NCI-H1048 (cell line): ENCODE measurements at regions not wholly inside any gene's neighbourhood (a gene's known extent, or its start where the extent isn't known, plus 50 kb on each side); places are given as distances from the start of the nearest gene placed in this dataset.

Experiments
- DNase-seq: peaks from one replicate; lab custom pipeline; 2025; lab: John Stamatoyannopoulos, UW

DNA sequence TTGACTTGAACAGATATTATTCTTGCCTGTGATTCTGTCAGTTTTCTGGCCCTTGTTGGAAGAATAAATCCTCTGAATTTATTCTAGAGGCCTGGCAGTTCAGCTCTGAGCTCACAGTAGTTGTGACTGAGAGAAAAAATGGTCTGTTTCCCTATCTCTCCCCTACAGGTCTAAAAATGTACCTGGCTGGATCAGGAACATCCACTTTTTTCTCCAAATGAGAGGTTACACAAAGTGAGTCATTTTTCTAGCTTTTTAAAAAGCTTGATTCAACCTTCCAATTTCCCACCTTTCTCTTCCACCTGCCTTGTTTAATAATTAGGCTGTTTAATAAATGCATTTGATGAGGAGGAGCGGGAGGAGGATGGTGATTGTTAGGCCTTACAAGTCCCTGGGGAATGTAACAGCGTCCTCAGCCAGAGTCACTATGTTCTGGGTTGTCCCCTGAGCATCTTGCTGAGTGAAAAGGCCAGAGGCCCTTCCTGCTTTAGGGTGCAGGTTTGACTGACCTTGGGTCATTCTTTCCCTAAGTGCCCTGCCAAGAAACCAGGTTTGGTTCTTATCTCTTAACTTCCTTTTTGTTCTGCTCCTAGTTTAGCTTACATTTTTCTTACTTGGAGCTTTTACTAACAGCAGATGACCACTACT, 91.7 kb upstream of the FUT8 start:
- DNase-seq = no peak

DNA sequence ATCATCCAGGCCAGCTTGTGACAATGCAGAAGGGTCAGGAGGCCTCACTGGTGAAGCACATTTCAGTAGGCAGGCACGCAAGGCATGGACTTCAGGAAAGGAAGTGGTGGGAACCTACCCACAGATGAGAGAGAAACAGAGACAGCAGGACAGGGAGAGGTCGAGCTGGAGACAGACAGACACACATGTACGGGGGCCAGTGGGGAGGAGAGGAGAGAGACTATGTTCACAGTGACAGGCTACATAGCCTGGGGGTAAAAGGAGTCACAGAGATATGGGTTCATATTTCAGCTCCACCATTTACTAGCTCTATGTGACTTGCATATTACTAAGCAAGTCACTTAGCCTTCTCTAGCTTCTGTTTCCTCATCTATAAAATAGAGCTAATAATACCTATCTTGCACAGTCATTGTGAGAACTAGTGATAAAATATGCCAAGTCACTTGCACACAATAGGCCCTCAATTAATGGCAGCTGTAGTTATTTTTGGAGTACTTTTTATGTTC, 91.1 kb upstream of the FUT8 start:
- no peak for DNase-seq

GRCh38 chr14:65329481-65329880, 83.0 kb upstream of the FUT8 start:
- DNase-seq = no peak

- DNase-seq = no peak
These were observed 82.6 kb upstream of the FUT8 start for GRCh38 chr14:65329911-65330310.

GRCh38 chr14:65330416-65330815, 82.1 kb upstream of the FUT8 start:
- DNase-seq = no peak

DNA sequence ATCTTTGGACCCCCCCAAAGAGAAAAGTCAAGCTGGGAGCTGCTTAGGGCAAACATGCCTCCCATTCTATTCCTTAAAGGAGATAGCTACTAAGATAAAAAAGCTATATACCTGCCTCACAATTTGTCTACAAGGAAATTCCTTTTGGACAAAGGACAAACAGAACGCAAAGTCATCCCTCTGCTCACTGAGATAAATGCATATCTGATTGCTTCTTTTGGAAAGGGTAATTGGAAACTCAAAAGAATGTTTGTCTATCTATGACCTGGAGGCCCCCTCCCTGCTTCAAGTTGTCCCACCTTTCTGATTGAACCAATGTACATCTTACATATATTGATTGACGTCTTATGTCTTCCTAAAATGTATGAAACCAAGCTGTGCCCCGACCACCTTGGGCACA, 80.9 kb upstream of the FUT8 start:
- DNase-seq = no peak

- no peak for DNase-seq
These were observed 80.2 kb upstream of the FUT8 start for GRCh38 chr14:65332141-65332871.

DNA sequence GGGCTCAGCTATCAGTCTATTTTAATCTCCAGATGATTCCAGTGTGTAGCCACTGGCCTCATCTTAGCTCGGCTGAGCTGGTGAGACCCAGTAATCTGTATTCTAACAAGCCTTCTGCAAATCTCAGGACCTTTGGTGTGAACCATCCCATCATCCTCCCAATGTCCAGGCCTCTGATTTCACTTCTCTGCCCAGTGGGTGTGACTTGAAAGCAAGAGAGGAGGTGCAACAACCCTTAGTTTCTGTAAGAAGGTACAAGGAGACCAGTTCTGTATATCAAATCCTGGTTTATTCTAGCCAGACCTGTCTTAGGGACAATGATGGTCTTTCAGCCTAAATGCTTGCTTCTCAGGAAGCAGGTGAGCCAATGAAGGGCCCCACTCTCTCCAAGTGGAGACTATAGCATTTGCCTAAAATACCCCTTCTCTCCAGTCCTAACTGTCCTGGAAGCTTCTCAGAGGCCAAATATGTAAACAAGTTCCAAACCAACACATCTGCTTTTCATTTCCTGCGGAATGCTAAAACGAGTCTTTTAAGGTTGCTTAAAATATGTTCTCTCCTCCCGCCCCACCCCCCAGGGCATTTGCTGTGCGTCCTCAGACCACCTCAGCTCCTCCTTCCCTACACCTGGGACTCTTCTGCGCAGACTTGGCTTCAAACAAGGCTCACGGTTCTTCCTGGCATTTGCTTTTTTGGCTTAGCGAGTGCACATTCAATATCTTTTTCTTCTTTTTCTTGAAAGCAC, 78.4 kb upstream of the FUT8 start:
- DNase-seq = no peak

- no peak for DNase-seq
These were observed 77.6 kb upstream of the FUT8 start for GRCh38 chr14:65334765-65335410.

DNA sequence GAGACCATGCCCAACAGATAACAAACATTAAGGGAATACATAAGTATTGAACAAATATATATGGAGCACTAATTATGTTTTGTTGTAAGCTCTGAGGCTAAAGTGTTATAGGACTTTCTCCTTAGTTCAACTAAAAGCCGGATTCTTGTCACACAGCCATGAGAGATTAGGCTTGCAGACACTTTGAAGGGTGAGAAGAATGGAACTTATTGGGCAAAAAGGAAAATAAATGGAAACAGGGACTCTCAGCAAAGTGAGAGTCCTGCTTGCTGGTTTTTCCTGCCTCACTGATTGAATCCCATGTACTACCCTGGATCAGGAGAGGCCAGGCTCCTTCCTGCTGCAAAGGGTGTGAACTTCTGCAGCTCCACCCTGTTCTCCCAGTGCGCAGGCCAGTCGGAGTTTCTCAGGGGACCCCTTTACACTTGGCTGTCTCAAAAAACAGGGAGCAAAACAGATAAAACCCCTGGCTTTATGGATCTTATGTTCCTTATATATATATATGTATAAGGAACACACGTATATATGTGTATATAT, 77.1 kb upstream of the FUT8 start:
- no peak for DNase-seq

GRCh38 chr14:65336191-65336591, 76.3 kb upstream of the FUT8 start:
- DNase-seq = no peak

- no peak for DNase-seq
These were observed 72.7 kb upstream of the FUT8 start for GRCh38 chr14:65339866-65340265.

GRCh38 chr14:65344011-65344410, 68.5 kb upstream of the FUT8 start:
- DNase-seq = no peak

- no peak for DNase-seq
These were observed 67.3 kb upstream of the FUT8 start for GRCh38 chr14:65345266-65345665.

DNA sequence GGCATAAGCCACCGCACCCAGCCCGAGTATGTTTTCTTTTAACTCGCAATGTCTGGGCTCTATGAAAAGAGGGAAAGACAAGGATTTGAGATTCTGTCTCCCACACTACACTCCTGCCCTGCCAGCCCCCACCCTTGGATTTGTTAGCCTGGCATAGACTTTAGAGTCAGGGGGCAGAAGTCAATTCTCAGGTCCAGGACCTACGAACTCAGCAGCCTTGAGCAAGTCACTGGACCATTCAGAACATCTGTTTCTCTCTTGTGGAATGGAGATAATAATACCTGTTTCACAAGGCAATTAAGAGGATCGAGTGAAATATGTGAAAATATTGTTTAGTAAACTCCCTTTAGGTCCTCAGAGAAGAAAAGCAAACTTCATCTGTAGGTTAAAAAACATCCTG, 66.1 kb upstream of the FUT8 start:
- DNase-seq = no peak

DNA sequence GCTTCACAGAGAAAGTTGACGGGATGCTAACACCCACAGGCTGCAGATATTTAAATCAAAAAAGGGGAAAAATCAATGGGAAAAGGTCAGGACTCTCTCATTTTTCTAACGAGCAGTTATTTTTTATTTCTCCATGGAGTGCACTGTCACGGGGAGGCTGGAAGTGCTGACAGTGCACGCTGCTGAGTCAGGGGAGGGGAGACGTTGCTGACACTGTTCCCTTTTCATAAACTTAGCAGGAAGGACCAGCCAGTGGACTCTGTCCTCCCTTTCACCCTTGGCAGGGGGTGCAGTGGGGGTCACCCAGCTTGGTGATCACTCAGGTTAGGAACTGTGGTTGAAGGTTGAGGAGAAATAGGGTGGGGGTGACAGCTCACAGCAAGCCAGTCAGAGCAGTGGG, 65.6 kb upstream of the FUT8 start:
- DNase-seq = no peak

DNA sequence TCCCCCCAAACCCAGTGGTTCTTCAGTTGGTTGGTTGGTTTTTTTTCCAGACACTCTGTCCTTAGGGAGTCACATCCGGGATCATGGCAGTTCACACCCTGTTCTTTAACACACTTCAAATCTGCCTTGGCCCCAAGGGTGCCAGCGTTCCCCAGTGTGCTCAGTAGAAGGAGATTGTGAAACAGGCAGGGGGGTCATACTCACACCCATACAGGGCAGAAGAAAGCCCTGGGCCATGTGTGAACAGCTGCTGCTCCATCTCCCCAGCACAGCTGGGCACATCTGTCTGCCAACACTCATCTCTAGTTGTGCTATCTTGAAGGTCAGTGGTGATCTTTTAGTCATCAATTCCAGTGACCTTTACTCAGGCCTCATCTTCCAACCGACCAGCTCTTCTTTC, 64.4 kb upstream of the FUT8 start:
- DNase-seq = no peak

- DNase-seq = no peak
These were observed 63.4 kb upstream of the FUT8 start for GRCh38 chr14:65349100-65349499.

- no peak for DNase-seq
These were observed 60.9 kb upstream of the FUT8 start for GRCh38 chr14:65351493-65352194.

DNA sequence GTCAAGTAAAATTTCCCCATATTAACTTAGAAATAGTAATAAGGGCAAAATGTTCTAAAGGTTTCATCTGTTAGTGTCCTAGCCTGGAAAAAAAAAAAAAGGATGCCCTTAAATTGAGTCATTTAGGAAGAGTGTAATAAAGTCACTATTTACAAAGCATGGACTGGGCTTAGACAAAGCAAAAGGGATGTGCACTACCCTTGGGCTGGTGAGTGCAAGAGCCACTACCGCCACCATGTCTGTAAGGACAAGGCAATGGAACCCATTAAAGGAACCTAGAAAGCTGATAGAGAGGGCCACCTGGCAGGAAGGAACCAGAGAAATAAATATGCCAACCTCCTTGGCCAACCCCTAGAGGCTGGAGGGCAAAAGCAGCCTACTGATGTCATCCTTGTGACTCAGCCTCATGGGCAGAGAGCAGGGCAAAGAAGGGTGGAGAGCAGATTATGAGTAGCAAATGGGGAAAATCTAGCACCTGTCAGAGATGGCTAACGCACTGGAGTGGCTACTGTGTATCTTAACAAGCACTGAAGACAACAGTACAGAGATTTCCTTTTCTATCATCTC, 59.5 kb upstream of the FUT8 start:
- no peak for DNase-seq

- DNase-seq = no peak
These were observed 58.4 kb upstream of the FUT8 start for GRCh38 chr14:65354131-65354530.
